ENCODE measurements at regions not wholly inside any gene's neighbourhood (a gene's known extent, or its start where the extent isn't known, plus 50 kb on each side); places are given as distances from the start of the nearest gene placed in this dataset.
A peak's percentile ranks its signal among the peaks of the same experiment; 100 is the strongest.

DNA sequence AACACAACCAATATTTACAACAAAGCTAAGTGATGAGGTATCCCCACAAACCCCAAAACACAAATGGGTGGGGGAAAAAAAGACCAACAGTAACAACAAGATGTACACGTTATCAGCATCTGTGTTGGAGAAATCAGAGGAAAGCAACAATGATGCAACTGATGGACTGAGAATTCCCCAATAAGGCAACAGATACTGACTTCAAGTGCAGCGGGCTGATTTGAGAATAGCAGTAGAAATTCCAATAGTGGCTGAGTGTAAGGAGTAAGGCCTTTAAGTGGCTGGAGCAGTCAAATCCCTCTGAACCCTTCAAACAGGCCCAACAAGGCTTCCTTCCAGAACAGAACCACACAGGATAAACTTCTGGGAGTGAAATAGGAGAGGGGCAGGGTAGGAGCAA, 97.6 kb downstream of the TM2D1 start:
- no peak for DNase-seq

DNA sequence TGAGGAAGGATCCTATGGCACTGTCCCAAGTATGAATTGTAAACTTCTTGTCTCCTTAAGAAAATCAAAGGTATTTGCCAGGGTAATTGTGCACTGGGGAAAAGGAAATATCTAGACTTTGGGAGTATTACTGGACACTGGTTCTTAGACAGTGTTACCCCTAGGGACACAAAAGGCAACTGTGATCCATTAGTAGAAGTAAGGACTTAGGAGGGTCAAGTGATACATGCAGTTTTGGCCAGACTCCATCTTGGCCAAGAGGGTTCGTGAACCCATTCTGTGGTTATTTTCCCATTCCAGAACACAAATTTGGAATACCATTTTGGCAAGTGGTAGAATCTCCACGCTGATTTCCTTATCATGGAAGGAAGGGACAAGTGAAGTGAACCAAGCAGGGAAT, 98.1 kb downstream of the TM2D1 start:
- DNase-seq, result no peak

DNA sequence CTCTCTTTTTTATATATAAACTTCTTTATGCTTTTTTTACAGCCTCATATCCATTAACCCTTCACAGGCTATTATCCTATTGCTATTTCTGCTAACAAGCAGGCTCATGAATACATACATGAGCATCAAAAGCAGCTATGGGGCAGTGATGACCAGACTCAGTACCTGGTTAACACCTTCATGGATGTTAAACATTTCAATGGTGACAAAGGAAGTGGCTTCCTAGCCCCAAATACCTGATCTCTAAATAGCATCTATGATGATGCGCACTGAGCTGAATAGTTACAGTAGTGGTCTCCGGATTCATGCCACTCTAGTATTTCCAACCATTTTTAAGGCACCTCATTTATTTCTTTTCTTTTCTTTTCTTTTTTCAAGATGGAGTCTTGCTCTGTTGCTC, 101.1 kb downstream of the TM2D1 start:
- no peak for DNase-seq

DNA sequence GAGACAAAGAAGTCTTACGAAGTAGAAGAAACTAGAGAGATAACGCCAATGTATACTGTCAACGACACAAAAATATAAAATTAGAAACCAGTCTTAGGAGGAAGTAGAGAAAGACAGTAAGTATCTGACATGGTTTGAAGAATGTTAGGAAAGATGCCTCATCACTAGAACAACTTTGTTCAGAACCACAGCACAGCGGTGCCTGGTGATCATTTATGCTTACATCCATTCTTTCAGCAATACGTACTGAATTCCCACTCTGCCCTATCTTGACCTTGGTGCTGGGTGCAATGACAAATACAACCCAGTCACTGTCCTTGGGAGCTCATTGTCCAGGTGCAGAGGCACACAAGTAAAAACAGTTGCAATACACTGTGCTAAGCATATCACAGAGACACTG, 104.4 kb downstream of the TM2D1 start:
- DNase-seq, result no peak

DNA sequence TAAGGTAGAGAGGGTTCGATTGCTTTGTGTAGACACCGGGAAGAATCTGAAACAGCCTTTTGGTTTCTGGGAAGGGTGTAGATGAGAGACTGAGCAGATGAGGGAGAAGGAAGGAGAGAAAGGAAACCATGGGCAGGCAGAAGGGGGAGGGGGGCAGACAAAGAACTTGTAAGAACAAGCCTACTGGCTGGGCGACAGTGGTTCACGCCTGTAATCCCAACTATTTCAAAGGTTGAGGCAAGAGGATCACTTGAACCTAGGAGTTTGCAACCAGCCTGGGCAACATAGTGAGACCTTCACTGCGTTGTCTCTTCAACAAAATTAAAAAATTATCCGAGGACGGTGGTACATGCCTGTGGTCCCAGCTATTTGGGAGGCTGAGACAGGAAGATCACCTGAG, 106.2 kb downstream of the TM2D1 start:
- no peak for DNase-seq

DNA sequence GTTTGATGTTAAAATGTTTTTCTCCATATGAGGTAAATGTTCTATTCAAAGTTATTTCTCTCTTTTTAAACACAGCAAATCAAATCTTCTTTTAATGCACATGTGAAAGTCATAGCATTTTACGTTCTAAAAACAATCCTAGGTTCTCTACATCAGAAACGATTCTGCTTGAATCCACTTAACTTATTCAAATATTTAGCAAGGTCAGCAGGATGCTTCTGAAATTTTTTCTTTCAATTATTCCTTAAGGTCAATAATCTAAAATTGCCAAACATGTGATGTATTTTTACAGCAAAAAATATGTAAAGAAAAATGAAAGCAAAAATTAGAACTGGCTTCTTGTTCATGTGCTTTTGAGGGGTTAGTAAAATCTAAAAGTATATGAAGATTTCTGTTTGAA, 106.7 kb downstream of the TM2D1 start:
- DNase-seq, result no peak

DNA sequence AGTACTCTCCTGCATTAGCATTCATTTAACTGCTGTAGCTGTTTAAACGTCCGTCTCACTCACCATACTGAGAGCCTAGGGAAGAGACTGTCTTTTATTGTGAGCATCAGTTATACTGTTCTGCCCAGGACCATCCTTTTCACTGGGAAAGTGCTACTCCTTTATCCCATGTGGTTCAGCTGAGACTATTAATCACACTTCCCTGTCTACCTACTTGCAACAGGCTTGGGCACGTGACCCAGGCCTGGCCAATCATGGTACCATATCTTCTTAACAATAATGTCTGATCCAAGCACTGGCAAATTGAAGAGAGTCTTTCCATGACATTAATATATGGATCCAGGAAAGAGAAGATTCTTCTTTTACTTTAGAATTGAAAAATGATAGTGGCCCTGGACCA, 108.1 kb downstream of the TM2D1 start:
- DNase-seq, result no peak

DNA sequence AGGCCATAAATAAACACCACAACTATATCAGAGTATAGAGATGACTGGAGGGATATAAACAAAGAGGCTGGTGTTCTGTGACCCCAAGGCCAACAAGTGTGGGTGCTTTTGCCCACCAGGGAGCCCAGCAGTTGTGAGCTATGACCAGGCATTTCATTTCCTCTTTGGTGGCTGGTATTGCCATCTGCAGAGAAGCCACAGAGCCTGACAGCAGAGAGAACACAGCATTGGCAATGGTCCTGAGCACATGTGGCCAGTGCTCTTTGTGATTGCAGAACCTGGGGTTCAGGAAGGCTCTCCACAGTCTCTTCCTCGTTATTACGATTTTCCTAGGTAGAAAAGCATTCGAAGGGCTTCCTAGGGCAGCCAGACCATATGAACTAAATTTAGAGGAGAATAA, 112.3 kb downstream of the TM2D1 start:
- no peak for DNase-seq

DNA sequence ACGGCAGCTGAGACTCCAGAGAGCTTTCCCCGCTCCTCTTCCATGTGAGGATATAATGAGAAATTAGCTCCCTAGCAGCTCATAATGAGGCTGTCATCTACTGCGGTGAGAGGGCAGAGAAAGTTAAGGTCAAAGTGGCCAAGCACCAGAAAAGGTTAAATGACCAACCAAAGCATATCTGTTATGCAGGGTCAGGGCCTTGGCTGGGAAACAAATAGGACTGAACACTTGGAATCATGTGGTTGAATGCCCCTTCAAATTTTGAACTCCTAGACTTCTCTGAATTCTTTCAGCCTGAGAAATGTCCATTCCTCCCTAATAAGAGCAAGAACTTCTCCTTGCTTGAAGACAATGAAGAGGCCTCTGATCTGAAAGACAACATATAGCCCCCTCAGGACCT, 115.9 kb downstream of the TM2D1 start:
- no peak for DNase-seq

DNA sequence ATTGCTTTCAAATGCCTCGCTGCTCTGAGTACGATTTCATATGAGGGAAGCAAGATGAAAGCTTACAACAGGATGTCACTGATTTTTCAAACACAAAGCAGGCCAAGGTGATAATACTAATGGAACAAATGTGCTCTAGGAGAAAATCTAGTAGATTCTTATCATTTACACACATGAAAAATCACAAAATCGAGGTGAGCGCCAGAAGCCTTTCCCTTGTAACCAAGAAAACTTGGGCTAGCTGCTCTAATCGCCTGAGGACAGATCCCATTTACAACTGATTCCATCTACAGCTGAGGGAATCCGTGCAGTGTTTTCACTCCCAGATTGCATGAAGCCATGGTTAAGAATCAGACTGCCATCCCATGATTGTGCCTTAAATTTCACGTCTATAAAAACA, 117.5 kb downstream of the TM2D1 start:
- DNase-seq, result no peak

DNA sequence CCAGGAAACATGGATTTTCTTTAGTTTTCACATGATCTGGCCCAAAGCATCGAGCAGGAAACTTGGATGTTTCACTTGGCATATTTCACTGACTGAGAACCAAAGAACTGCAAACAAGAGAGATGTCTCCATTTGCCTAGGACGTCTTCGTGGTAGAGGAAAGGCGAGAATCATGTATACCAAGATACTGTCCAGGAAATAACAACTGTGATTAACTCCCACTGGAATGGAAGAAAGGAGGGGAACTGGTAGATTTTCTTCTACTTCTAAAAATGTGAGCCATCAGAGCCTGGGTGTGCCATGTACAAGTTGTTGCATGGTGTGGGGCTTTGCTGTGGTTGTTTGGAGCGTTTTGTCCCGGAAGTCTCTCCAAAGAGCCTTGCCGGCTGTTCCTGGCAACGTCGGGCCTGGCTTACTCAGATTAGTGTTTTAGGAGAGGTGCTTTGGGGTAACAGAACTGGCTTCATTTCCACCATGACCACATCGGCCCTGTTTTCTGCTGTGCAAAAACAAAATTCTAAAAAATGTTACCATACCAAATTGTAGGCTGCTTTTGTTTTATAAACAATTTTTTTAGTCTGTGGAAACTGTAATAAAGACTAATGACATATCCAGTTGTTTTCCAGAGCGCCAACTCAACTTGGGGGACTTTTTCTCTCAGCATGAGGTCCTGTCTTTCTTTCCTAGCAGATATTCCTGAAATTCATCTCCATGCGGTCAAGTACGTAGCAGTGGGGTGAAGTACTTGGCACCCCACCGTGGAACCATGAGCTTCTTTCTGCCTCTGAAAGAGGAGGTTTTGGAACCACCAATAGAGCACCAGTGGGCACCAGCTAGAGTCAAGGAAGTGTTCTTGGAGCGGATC, 118.3 kb downstream of the TM2D1 start:
- DNase-seq, result no peak

DNA sequence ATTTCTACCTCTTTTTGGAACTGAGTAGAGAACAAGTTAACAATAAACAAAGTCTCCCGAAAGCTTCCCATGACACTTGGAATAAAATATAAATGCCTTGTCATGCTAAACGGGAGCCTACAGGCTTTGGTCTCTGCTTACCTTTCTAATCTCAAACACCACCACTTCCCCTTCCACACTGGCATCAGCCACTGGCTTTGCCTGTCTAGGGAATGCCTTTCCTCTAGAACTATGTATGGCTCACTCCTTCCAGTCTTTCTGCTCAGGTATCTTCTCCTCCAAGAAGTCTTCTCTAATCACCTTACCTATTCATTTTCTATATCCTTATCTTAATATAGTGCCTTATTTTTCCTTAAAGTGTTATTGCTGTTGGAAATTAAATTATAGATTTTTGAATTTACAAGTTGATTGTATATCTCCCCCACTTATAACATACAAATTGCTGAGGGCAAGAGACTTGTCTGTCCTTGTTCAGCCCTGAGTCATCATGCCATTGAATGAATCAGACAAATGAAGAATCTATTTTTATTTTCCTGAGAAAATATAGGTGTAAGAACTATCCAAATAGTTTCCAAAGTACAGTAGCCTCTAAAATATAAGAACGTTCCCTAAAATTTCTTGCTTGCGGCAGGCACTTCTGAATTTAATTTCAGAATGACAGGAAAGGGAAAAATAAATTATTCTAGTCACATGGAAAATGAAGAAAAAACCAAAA, 119.2 kb downstream of the TM2D1 start:
- DNase-seq, result no peak

DNA sequence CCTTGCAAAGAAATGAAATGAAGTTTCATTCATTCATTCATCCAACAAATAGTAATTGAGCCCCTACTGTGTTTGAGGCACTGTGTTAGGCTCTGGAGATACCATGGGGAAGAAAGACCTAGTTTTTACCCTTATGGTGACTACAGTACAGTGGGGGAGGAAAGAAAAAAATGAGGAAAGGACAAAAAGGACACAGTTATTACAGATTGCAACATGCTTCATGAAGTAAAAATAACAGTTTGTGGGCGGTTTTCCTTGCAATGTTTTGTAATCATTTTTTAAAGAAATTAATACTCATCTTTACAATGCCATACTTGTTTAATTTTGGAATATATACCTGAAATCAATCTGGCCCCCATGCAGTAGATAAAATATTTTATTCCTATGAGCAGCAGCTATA, 120.3 kb downstream of the TM2D1 start:
- no peak for DNase-seq

DNA sequence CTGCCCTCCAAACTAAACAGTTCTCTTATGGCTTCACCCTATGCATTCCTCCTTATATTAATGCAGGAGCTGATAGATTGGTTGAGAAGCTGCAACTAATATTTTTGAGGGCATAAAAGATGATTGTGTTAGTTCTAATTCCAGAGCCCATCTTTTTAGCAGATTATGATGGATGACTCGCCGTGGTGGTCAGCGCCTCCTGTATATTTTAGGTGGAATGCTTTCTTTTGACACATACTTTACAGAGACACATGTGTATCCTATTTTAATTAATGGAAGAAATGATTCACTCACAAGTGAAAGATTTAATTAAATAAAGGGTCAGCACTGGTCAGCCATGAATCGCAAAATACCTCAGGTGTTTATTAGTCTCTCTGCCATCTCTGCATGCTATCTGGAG, 120.7 kb downstream of the TM2D1 start:
- no peak for DNase-seq

DNA sequence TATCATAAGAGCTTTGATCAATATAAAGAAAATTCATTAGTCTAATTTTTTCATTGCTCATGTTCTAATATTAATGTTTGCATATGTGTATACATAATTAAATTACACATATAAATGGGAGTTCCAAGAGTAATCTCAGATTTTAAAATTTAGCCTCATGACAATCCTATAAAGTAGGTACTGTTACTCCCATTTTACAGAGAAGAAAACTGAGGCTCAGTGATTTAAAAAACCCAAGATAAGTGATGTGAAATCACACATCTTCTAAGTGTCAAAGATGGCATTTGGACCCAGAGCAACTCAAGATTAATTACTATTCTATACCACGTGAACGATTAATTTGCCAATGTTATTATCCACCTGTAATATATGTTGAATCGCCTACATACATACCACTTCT, 122.3 kb downstream of the TM2D1 start:
- no peak for DNase-seq

DNA sequence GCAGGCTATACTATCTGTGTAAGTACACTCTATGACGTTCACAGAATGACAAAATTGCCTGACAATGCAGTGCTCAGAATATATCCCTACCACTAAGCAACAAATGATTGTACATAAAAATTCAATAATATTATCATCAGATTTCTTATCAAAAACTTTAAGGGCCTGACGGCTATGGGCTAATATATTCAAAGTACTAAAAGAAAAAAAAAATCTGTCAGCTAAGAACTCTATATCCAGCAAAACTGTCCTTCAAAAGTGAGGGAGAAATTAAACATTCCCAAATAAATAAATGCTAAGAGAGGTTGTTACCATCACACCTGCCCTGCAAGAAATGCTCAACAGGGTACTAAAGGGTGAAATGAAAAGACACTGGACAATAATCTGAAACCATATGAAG, 127.3 kb downstream of the TM2D1 start:
- no peak for DNase-seq

DNA sequence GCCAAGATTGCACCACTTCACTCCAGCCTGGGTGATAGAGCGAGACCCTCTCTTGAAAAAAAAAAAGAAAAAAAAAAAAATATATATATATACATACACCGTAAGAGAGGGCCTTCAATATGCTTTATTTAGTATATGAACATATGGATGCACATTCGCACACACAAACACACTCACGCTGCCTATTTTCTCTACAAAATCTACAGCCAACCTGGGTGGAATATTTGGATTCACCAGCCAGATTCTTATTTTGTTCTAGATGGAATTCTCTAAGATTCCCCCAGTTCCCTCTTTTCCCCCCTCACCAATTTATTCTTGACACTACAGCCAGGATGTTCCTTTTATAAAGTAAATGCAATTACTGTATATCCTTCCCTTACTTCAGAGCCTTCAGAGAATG, 131.6 kb downstream of the TM2D1 start:
- no peak for DNase-seq

DNA sequence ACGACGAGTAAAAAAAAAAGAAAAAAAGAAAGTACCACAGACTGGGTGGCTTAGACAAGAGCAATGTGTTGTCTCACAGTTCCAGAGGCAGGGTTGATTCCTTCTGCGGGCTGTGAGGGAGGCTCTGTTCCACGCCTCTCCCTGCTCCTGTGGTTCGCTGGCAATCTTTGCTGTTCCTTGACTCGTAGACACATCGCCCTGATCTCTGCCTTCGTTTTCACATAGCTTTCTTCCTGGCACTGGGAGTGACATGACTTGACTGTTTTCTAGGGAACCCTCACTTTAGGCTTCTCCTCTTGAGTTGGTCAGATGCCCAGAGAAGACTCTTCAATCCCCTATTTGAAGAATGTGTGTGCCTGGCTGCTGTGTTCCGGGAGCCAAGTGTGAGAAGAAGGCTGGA, 133.6 kb downstream of the TM2D1 start:
- DNase-seq, result no peak

DNA sequence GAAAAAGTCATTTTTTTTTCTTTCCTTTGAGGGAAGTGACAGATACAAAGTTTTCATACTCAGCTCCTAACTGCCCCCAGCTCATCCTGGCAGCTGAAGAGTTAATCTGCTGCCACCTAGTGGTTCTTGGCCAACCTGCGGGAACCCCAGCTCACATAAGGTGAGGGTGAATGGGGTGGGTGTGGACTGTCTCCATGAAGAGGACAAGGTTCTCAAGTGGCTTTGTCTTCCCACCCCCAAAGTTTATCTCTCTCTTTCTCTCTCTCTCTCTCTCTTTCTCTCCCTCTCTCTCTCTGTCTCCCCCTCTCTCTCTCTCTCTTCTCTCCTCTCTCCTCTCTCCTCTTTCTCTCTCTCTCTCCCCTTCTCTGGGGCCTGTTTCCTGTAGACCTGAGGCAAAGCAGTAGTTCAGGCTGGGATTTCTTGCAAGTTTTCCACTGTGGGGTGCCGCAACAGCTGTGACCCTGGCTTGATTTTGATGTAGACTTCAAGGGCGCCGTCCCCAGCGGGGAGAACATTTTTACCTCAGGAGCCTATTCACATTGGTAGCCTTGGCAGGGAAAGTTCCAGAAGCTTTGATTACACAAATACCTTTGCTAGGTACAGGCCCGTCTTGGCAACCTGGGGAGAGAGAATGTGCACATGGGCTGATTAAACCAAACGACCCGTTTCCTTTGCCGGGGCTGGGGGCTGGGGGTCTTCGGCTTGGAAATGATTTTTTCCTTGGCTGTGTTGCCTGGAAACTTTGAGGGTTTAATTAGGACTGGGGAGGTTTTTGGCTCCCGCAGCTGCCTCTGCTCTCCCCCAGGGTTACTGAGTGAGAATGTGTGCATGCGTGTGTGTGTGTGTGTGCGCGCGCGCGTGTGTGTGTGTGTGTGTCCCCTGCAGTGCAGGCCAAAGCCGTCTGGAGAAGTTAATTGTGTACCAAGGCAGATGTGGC, 135.9 kb downstream of the TM2D1 start:
- peak; percentile 58 for DNase-seq

DNA sequence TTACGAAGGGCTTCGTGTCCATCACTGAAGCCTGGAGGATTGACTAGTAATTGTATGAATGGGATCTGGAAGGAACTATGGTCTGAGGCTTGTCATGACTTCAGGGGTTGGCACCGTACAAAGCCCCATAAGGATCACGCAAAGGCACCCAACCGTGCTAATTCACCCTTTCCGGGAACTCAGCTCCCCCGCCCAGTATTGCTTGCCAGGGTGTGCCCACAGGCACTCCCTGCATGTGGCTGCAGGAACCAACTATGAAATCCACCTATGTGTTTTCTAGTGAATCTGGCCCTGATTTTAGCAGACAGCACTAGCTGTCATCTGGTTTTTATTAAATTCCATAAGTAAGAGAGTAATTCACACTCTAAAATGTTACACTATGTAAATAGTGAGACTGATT, 139.2 kb downstream of the TM2D1 start:
- DNase-seq, result no peak

DNA sequence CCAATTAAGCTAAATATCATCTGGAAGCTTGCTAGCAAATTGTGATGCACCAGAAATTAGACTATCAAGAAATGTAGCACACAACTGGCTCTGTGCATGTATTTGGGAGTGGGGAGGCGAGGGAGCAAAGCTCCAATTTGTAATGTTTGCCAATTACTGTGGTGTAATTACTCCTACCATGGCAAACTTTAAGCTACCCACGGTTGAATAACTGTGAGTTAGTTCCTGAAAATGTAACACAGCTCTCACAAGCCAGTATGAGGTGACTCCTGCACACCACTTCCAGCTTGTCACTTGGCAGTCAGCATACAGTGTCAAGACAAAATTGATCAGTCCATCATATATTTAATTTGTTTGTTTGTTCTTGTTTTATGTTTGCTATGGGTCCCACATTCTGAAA, 141.2 kb downstream of the TM2D1 start:
- no peak for DNase-seq

DNA sequence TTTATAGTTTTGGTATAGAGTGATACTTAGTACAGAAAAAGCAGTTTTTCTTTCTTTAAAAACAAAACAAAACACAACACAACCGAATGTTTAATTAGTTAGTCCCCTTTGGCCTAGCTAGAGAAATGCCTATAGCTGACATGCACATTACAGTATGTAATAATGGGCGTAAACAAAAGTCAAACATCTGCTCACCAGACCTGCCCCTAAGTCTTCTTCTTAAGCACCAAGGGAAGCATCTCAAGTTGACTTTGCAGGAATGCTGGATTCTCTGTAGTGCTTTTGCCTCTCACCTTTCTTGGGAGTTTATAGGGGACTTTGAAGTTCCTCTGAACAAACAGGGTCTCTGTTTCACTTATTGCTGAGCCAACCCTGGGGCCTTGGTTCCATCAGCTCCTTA, 143.7 kb downstream of the TM2D1 start:
- DNase-seq, result no peak

DNA sequence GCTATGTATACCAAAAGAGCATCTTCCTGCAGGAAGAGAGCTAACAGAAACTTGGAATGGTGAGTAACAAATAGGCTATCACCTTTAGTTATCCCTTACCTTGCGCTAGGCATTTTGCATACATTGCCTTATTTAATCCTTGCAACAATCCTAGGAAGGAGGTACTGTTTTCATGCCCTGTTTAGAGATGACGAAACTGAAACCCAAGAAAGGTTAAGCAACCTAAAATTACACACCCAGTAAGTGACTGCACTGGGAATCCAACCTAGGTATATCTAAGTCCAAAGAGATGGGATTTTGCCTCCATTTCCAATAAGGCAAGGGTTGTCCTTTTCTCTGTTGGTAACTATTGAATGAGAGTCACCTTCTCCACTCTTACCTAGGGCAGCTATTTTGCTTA, 144.5 kb downstream of the TM2D1 start:
- DNase-seq, result no peak

DNA sequence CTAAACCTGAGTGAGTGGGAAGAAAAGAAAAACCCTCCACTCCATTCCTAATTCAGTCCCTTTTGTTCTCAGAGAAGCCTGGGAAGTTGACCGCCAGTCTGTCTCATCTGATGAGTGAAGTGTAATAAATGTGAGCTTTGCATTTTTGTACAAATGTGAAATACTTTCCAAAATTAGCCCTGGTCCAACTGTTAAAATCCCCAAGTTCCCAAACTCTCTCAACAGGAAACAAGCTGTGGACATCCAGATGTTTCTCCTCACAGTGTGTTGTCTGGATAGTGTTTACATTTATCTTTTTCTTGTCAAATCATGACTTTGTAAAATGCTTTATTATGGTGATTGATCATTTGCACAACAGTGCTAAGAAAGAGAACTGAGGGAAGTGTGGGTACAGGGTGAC, 145.1 kb downstream of the TM2D1 start:
- DNase-seq, result no peak

Measured in activated naive CD4-positive, alpha-beta T cell treated with Interleukin-2 at 50 U/mL for 16 hours (primary cell).